GM19467 (cell line): ENCODE measurements at regions not wholly inside any gene's neighbourhood (a gene's known extent, or its start where the extent isn't known, plus 50 kb on each side); places are given as distances from the start of the nearest gene placed in this dataset.

Experiments
- ATAC-seq: cut with Tn5 transposase; IDR thresholded peaks from one replicate; pipeline ENCODE4 v1.9.1; 2021; ENCODE audit warnings: mild to moderate bottlenecking, moderate library complexity; ENCODE audit not compliant: unreplicated experiment

DNA sequence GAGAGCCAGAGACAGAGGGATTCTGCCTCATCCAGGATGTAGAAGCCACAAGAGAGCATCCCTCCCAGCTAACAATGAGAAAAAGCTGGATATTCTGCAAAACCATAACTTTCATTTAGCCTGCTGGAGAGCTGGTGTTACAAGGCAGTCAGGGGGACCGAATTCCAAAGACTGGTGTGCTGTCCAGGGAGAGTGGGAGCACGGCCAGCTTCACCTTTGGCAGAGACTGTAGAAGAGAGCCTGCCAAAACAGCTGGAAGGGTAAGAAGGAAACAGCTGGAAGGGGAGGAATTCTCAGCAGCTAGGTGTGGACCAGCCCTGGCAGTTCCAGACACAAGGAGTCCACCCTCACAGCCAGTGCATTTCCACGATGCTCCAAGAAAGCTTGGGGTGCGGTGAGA is 109.9 kb upstream of the LINGO1 start:
- ATAC-seq = no peak

DNA sequence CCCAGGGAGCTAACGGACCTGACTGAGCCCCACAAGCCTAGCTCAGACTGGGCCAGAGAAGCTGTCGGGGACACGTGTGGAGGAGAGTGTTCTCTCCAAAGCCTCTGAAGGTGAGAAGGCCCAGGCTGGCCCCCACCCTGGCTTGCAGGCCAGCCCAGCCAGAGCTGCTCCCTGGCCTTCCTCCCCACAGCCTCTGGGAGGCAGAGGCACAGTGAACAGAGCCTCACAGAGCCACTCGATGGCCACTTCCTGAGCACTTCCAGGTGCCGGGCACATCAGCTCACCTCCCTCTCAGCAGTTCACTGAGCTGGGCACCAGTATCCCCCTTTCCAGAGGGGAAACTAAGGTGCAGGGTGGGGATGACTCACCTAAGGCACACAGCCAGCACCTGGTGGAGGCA is 109.4 kb upstream of the LINGO1 start:
- ATAC-seq = no peak

DNA sequence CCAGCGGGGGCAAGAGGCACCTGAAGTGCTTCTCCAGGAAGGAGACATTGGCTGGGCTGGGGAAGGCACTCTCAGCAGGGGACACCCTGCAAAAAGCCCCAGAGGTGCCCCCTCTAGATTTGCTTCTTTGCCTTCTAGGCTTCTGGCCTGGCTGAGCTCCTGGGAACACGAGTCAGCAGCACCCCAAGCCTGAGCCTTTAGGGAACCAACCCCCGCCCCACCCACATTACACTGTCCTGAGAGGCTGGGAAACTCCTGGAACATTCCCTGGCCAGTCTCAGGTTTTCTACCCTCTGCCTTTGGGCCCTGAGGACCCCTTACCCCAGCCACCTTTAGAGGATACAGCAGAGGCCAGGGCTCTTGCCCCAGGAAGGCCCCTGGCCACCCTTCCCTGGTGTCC is 108.4 kb upstream of the LINGO1 start:
- no peak for ATAC-seq

DNA sequence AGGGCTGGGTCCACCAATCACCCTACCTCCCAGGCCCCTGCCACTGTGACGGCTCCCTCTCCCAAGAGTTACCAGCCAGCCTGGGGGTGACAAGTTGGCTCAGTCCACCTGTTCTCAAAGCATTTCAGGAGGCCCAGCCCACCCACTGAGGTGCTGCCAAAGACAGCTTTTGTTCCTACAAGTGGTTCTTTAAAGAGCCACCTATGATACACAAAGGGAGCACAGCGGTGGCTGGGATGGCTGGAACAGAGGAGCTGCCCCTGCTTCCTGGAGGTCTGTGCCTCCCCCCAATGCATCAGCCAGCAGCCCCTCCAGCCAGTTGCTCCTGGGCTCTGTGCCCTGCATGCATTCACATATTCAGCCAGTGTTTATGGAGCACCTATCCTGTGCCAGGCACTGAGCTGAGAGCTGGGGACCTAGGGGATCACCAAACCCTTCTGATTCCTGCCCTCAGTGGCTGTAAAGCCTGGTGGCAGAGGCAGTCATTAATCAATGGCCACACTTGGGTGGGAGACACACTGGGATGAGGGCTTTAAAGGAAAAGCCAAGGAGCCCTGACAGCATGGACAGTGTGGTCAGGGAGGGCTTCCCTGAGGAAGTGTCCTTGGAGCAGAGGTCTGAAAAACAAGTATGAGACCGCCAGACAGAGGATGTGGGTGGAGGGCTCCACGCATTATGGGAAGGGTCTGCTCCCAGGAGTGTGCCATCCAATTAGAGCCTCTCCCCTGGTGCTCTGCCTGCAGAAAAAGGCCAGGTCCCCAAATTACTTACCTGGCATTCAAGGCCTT is 107.1 kb upstream of the LINGO1 start:
- ATAC-seq = no peak

DNA sequence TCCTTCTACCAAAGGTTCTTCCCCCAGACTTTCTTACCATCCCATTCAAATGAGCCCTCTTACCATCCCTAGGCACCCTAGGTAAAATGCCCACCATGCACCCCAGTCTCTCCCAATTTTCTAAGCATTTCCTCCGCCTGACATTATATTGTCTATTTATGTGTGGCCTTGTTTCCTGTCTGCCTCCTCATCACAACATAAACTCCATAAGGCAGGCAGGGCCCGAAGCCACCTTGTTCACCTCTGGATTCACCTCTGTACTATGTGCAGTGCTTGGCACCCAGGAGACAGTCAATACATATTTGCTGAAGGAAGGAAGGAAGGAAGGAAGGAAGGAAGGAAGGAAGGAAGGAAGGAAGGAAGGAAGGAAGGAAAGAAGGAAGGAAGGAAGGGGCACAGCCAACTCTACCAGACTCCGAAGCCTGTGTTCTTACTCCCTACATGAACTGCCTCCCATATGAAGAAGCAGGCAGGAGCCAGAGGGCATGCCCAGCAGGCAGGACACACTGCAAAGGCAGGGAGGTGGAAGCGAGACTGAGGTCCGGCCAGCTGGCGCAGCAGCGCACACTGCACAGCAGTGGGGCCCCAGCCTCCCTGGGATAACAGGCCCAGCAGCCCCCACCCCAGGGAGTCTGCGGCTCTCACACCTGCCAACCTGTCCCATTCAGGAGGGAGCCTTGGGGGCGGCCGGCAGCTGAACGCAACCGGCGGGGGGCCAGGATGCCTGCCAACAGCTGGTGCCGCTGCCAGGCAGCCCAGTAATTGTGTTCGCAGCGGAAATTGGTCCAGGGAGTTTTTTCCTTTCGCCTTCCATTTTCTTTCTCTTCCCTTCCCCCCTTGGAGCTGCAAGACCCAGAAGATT is 106.0 kb upstream of the LINGO1 start:
- no peak for ATAC-seq

DNA sequence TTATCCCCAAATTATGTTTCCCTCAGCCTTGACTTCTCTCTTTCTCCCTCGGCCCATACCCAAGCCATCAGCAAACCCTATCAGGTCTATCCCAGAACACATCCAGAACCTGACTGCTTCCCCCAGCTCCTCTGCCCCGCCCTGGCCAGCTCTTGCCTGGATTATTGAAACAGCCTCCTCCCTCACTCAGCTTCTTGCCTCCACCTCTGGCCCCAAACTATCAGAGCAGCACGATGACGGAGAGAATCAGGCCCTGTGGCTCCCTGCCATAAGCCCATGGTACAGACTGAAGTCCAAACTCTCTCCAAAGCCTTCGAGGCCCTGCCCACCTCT is 105.3 kb upstream of the LINGO1 start:
- ATAC-seq = no peak

DNA sequence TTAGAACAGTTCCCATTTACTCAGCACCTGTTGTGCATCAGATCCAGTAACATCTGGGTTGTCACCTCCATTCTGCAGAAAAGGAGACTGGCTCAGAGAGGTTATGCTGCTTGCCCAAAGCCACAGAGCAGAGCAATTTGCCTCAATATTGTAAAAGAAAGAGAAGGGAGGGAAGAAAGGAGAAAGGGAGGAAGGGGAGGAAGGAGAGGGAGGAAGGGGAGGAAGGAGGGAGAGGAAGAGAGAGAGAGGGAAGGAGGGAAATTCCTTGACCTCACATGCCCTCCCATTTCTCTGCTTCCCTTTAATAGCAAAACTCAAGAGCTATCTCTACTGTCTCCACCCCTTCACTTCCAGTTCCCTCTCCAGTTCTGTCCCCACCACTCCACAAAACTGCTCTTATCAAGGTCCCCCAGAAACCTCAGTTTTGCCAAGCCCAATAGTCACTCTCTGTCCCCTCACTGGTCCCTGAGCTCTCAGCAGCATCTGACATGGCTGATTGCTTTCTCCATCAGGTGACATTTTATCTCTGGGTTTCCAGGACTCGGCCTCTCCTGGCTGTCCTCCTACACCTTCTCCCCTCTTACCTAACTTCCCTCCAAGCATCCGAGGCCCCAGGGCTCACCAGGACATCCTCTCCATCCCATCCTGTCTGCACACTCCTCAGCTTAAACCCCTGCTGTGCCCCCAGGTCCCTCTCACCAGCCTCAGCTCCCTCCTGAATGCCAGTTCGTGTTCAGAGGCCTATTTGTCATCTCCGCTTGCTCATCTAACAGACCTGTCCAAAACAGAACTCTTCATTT is 104.7 kb upstream of the LINGO1 start:
- ATAC-seq = no peak

DNA sequence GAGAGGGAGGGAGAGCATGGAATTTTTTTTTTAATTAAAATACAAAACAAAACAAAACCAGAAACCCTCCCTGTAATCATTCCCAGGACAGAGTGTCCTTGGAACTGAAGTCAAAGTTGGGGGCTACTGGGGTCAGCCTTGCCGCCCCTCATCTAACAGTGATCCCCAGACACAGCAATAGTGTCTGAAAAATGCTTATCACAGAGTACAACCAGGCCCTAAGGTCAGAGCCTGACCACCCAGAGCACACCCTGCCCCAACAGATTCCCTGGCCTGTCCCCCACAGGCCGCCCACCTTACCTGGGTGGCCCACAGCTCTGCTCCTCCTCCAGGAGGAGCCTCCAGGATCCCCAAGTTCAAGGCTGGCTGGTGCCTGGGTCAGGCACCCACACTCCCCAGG is 101.6 kb upstream of the LINGO1 start:
- no peak for ATAC-seq

DNA sequence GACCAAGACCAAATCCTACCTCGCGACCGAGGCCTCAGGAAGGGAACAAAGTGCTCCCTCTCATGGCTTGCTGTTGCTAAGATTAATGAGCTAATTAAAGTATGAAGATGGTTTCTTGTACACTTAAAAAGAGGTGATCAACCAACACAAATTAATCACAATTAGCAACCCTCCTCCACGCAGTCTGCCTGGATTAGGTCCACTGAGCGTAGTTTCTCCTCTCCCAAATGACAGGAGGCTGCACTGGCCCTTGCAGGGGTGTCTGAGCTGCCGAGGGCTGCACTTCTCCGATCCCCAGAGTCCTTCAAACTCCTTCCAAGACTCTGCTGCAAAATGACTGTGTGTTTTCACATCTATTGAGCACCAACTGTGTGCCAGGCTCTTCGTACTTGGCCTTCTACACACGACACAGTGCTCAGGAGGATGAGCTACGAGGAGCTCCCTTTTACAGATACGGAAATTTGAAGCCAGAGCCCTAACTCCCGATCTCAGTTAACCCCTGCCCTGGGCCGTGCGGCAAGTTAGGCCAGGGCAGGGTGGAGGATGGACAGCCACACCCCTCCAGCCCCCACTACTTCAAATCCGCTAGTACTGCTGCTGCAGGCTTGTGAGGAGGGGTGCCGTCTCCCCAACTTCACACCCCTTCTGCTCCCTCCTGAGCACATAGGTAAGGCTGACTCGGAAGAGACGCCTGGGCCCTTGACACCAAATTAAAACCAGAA is 101.0 kb upstream of the LINGO1 start:
- no peak for ATAC-seq

DNA sequence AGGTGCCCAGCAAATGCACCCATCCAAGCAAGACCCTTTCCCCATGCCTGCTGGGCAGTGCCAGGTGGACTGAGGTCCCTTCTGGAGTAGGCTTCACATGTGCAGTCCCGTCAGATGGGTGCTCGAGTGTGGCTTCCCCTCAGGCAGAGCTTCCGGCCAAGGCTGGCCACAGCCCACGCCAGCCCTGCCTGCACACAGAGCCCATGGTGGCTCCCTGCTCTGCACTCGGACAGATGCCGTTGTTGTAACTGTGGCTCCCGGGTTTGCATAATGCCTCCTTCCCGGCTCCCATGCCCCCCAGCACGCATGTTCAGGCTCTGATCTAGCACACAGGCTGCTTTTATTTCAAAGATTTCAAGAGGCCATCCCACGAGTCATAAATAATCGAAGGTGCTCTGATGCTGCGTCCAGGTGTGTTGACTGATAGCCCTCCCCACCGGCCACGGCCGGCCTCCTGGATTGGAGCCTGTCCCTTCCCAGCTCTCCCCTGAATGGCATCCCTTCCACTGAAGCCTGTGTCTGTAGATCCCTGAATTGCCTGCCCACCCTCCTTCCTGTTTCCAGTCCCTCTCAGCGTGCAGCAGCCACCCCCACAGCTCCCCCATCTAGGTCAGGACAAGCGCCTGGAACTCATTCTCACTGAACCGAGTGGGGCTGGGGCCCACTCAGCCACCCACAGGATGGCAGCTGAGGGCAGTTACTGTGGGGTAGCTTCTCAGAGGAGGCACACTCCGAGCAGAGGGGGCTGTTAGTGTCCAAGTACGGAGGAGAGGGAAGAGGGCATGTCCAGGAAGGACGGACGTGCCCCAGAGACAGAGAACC is 100.0 kb upstream of the LINGO1 start:
- no peak for ATAC-seq

DNA sequence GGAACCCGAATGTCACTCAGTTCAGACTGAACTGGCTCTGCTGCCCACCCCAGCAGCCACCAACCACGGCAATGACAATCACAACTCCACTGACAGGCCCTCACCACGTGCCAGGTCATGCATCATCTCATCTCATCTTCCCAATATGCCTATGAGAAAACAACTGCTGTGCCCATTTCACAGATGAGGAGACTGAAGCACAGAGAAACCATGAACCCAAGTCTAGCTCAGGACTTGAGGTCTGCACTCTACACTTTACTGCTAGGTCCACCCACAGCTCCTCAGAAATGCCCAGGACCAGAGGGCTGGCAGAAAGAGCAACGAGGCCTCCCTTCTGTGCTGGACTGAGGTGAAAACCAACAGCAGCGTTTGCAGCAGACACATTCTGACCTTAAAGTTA is 99.2 kb upstream of the LINGO1 start:
- ATAC-seq = no peak

DNA sequence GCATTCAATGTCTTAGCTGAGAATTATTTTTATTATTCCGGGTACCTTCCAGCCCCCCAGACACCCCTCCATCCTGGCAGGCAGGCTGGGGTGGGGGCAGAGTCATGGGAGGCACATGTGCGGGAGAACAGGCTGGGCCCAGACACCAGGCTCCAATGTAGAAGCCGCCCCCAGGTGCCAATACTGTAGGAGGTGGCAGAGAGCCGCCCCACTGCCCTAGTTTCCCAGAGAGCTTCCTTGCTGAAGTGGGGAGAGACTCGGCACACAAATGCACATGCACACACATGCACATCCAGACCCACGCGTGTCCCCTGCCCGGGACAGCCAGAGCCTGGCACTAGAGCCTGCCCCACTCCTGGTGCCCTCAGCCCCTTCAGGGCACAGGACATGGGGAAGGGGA is 98.4 kb upstream of the LINGO1 start:
- ATAC-seq = no peak

DNA sequence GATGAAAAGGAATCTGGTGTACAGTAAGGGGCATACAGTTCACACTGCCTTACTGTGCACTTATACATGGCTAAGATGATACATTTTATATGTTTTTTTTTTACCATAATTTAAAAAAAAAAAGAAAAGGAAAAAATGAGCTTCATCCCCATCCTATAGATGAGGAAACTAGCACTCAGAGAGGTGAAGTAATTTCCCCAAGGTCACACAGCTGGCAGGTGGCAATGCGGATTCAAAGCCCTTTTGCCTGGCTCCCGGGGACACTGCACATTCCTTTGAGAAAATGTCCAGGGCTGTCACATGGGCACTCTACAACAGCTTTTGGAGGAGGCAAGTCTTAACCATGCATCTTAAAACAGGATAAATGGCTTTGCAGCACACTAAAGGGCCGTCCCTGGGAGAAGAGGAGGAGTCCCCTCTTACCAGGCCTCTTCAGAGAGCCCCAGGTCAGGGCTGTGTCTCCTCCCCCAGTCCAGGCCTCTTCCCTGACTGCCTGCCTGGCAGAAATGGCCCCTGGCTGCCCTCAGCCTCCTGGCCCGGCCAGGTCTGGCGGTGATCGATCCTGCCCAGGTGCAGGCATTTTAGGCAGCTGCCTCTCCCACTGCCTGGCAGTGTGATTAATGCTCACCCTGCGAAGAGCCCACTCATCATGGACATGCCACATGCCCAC is 95.1 kb upstream of the LINGO1 start:
- no peak for ATAC-seq

DNA sequence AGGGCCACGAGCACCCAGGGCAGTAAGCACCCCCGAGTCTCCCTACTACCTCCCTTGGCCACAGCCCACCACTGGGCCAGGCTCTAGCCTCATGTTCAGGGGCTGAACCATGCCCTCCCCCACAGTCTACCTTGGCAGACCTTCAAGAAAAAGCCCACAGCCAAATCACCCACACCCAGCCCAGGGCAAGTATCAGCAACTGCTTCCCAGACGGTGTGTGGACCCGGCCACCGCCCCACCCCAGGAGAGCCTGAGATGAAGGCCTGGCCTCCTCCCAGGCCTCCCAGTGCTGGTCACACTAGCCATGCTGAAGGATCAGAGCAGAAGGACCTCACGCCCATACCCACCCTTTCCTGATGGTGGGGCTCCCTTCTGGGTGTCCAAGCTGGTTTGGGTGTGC is 92.0 kb upstream of the LINGO1 start:
- no peak for ATAC-seq

DNA sequence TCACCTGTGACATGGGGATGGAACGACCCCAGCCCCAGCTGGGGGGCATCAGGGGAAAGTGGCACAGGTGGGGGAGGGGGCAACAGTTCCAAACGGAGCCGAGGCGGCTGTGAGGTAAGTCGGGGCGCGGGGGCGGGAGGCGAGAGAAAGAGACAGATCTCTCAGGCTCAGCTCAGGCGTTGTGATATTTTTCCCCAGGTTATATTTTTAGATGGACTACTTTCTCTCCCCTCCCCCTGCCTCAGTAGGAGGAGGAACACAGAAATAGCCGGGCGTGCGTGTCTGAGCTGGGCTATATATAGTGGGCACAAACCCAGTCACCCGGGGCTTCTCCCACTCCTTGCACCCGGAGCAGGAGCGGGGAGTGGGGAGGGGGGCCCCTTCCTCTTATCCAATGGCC is 91.0 kb upstream of the LINGO1 start:
- no peak for ATAC-seq

DNA sequence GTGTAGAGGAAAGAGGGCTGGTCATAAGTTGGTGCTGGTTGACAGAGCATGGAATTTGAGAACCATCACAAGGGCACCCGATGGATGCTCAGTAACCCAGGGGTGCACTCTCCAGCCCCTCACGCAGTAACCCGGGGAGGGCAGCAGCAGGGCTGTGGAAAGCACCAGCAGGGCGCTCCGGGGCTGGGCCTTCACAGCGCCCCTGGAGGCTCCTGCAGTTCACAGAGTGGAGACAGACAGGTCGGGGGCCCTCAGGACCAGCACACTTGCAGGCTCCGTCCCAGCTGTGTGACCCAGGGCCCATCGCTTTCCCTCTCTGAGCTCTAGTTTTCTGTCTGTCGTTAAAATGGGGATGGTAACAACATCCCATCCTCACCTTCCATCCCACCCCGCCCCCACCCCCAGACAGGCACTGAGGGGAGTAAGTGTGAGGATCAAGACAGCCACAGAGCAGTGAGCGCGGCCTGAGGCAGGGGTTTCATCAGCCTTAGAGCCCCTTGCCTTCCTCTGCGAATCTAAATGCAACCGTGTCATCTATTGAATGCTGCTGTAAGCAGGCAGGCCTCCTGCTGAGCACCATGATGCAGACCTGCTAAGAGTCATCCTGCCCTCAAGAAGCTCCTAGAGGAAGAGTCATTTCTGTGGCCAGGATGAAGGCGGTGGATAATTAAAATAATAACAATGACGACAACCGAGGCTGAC is 90.2 kb upstream of the LINGO1 start:
- no peak for ATAC-seq

DNA sequence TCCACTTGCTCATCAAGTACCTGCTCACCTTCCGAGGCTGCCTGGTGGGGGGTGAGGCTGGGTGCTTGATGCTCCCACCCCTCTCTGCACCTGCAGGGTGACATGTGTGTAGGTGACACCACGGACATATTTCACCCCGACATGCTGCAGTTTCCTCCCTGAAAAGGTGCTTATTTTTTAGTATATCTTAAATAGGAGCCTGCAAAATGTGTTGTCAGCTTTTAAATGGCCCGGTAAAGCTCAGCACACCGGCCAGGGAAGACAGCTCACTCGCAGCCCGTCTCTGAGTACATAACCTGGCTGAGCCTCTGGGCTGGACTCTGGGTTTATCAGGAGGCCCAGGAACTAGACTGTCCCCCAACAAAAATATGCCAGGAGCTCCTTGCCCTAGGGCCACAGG is 89.3 kb upstream of the LINGO1 start:
- ATAC-seq = no peak

DNA sequence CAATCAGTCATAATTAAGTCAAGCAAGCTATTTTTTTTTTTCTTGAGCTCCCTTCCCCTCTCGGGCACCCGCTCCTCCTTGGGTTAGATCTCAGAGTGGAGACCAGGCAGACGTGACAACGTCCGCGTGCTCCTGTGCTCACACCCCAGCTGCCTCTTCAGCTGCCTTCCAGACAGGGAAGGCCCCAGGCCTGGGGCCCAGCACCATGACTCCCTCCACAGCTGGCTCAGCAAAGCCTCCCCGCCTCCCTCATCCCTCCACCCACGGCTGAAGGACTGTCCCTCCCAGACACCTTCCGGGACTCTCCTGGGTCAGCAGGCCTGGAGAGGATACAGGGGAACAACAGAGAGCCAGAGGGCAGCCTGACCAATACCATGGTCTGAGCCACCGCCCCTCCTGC is 87.9 kb upstream of the LINGO1 start:
- no peak for ATAC-seq

DNA sequence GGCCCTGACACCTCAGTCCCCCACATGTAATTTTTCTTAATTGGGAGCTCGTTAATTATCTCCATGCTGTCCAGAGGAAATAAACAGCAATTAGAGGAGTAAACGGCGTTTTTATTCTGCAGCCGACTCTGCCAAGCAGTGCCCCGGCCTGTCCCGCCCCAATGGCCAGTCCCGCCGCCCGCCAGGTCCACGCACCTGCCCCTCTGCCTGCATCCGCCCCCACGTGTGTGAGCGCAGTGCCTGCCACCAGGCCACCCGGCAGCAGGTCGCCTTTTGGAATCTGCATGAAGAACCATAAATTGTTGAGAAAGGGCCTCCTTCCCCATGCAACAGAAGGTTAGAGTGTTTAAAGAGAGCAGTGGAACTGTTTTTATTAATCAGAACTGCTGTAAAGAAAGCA is 87.5 kb upstream of the LINGO1 start:
- ATAC-seq = no peak
